22Rv1 (cell line): ENCODE measurements at regions not wholly inside any gene's neighbourhood (a gene's known extent, or its start where the extent isn't known, plus 50 kb on each side); places are given as distances from the start of the nearest gene placed in this dataset.

ENCODE experiments used
- H3K27ac ChIP-seq: fragments of 450-650 bp; 2 replicates; pipeline ENCODE4 v1.5.1; 2017
- CTCF ChIP-seq: fragments of 450-650 bp; IDR thresholded peaks from 2 replicates; pipeline ENCODE4 v1.5.1; 2017; ENCODE audit warnings: mild to moderate bottlenecking
- ZFX ChIP-seq: fragments of 450-650 bp; IDR thresholded peaks from 2 replicates; pipeline ENCODE4 v1.6.1; 2017; ENCODE audit warnings: antibody characterized with exemption, borderline replicate concordance

DNA sequence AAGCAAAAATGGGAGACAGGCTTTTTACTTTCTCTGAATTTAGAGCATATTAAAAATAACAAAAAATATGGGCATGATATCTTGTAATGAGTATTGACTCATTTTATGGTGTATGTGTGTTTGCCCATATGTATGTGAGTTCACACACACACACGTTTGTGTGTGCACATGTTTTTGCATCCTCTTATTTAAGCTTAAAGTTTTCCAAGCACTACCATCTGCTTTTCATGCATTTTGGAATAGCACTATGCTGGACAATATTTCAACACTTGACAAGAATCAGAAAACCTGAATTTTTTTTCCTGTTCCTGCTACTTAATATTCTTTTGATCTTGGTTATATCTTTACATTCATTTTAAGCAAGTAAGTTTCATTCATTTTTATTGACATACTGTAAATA, 872.7 kb downstream of the OTOL1 start:
- TF ChIP-seq ZFX (no peak), CTCF (no peak)
- H3K27ac ChIP-seq, result no peak overlapping the region

GRCh38 chr3:162370141-162370540, 873.5 kb downstream of the OTOL1 start:
- TF ChIP-seq CTCF, result no peak
- TF ChIP-seq ZFX, result no peak
- H3K27ac ChIP-seq, result no peak overlapping the region

GRCh38 chr3:162376761-162377160, 880.2 kb downstream of the OTOL1 start:
- TF ChIP-seq ZFX, result no peak
- no peak for TF ChIP-seq CTCF
- H3K27ac ChIP-seq, result no peak overlapping the region

DNA sequence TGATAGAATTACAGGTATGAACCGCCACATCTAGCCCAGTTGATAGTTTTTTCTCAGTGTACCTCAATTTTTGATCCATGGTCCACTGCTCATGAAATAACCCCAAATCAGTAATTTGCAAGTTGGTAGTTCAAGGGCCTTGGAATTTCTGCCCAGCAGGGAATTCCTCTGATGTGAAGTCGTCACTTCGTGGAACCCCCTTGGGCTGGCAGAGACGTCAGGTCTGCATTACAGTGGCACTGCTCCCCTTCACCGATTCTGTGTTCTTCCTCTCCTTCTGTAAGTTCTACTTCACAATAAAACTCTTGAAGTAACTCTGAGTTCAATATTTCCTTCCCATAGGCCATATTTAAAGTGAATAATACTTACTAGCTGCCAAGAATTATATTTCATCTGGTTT, 881.0 kb downstream of the OTOL1 start:
- H3K27ac ChIP-seq, result no peak overlapping the region
- TF ChIP-seq ZFX (no peak), CTCF (no peak)

DNA sequence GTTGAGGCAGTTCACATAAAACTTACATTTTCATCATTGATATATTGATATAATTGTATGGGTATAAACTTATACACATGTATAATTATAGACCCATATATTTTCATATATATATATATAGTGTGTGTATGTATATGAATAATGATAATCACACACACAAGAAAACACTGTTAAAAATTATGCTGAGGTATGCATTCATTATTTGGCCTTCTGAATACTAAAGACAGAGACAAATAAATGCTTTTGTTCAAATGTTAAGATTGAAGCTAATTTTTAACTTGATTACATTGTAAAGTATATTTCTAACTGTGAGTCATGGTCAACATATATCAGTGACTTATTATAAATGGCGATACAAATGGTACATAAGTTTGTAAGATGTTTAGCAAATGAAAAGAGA, 888.8 kb downstream of the OTOL1 start:
- TF ChIP-seq ZFX (no peak), CTCF (no peak)
- H3K27ac ChIP-seq, result no peak overlapping the region

DNA sequence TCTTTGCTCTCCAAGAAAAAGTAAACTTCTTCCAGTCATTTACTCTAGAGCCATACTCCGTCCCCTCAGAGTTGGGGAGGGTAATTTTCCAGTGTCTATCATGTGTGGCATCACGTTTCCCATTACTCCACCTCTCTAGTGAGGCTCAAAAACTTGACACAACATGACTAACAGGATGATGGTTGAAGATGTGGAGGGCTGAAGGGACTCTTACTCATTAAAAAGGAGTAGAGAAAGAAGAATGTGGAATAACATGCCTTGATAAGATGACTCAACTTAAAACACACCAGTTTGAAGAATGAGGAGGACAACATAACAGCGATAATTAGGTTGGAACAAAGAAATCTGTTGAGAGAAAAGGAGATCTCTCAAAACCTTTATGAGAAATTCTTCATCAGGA, 894.3 kb downstream of the OTOL1 start:
- TF ChIP-seq ZFX, result no peak
- no peak for TF ChIP-seq CTCF
- no peak overlapping the region for H3K27ac ChIP-seq

- TF ChIP-seq CTCF, result no peak
- no peak overlapping the region for H3K27ac ChIP-seq
These were observed 894.7 kb downstream of the OTOL1 start for GRCh38 chr3:162391301-162391700.
